ENCODE measurements at regions not wholly inside any gene's neighbourhood (a gene's known extent, or its start where the extent isn't known, plus 50 kb on each side); places are given as distances from the start of the nearest gene placed in this dataset.

DNA sequence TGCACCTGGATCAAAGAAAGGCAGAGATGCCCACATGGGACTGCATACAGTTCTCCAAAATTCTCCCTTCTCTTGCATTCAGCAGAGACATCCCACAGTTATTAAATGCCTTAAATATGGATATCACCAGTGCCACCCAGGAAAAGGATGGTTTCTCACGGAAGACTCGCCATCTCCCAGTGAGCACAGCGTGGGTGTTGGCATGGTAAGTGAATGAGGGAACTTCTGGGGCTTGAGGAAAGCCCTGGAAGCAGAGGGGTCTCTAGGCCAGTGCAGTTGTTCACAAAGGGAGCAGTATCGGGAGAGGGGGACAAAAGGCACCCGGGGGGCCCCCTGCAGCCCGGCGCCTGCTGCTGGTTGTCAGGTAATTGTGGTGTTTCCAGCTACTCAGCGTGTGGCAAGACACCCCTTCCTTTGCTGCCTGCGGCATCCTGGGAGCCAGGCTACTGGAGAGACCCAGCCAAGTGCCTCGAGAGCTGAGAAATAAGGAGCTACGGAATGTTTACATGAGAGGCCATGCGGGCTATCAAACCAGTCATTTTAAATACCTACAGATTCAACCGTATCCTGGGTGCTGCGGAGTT lies 125.4 kb downstream of the PXDC1 start:
- no peak for DNase-seq (ENCODE audit: low read depth in 1 of 2, low spot score in 1 of 2)
- H3K4me1 ChIP-seq (ENCODE audit: low read depth) = no peaks in the 10 kb centered on the region

DNA sequence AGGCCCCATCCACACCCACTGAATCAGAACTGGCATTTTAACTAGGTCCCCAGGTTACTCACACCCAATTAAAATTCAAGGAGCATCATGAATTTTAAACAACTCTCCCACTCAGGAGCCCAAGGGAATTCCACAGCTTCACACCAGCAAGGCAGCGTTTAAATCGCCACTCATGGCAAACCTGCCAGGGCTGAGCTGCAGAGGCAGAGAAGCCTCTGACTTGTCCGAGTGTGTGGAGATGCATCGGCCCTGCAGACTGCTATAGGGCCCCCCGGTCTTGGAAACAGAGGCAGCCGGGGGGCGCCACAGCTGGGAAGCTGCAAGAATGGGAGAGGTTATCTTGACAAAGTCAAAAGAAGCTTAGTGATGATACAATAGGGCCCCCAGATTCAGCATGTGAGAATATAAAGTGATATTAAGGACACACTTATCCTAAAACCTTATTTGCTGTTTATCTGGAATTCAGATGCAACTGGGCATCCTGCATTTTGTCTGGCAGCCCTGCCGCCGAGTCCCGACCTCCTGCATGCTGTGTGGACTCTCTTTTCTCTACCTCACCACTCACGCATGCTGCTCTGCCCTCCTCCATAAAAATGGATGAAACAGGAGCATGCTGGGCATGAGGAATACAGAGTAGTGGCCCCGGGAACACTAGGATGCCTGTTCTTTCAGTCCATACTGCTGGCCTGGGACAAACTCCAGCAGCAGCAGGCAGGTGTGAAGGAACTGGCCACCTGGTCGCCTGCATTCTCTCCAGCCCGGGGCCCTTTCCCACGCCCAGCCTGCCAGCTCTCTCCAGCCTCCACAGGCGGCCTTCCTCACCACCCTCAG lies 126.1 kb downstream of the PXDC1 start:
- Histone ChIP-seq H3K9me3 (ENCODE audit: low read depth) (no peaks in the 10 kb centered on the region), H3K4me1 (ENCODE audit: low read depth) (no peaks in the 10 kb centered on the region), H3K27me3 (no peaks in the 10 kb centered on the region), H3K27ac (no peak overlapping the region), H3K36me3 (no peaks in the 10 kb centered on the region), H3K4me3 (no peak overlapping the region)
- no peak for DNase-seq (ENCODE audit: low read depth in 1 of 2, low spot score in 1 of 2)
- TF ChIP-seq, protein P1, sequence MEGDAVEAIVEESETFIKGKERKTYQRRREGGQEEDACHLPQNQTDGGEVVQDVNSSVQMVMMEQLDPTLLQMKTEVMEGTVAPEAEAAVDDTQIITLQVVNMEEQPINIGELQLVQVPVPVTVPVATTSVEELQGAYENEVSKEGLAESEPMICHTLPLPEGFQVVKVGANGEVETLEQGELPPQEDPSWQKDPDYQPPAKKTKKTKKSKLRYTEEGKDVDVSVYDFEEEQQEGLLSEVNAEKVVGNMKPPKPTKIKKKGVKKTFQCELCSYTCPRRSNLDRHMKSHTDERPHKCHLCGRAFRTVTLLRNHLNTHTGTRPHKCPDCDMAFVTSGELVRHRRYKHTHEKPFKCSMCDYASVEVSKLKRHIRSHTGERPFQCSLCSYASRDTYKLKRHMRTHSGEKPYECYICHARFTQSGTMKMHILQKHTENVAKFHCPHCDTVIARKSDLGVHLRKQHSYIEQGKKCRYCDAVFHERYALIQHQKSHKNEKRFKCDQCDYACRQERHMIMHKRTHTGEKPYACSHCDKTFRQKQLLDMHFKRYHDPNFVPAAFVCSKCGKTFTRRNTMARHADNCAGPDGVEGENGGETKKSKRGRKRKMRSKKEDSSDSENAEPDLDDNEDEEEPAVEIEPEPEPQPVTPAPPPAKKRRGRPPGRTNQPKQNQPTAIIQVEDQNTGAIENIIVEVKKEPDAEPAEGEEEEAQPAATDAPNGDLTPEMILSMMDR (IDR thresholded peaks at IDR 0.05; ENCODE audit: low read depth, low read length) = no peak

More for the DNA sequence above, 125.4 kb downstream of the PXDC1 start:
- H3K36me3 ChIP-seq = no peaks in the 10 kb centered on the region
- H3K27ac ChIP-seq = no peak overlapping the region
- TF ChIP-seq, protein P1 (IDR thresholded peaks at IDR 0.05; ENCODE audit: low read depth, low read length) = no peak
- H3K9me3 ChIP-seq (ENCODE audit: low read depth) = no peaks in the 10 kb centered on the region
- no peaks in the 10 kb centered on the region for H3K27me3 ChIP-seq
- H3K4me3 ChIP-seq = no peak overlapping the region

DNA sequence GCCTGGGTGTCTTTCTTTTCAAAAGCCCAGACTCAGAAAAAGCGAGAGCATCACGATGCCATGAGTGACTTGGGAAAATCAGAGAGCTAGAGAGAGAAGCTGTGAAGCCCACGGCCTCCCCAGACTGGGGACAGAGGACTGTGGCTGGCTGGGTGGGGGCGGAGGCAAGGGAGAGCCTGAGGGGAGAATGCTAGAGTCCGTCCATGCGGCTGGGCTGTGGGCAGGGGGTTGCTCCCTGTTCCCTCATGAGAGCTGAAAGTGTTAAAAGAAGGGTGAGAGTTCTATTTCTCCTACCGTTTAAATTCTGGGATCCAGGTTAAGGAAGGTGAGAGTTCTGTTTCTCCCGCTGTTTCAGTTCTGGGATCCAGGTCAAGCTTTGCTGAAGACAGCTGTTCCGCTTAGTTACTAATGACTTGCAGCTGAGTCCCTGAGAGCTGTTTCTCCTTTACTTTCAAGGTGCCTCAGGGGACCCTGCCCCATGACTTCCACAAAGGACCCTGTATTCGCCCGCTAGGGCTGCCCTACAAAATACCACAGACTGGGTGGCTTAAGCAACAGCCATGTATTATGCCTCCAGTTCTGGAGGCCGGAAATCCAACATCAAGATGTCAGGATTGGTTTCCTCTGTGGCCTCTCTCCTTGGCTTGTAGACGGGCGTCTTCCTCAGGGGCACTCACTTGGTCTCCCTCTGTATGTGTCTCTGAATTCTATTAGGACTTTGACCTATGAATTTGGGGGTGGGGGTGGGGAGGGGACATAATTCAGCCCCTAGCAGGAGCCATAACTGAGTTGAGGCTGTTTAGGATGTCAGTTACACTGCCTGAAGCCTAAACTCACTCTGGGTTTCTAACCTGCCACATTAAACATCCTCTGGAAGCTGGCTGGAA lies 127.0 kb downstream of the PXDC1 start:
- Histone ChIP-seq H3K27ac (no peak overlapping the region), H3K4me3 (no peak overlapping the region), H3K9me3 (ENCODE audit: low read depth) (no peaks in the 10 kb centered on the region), H3K36me3 (no peaks in the 10 kb centered on the region), H3K27me3 (no peaks in the 10 kb centered on the region), H3K4me1 (ENCODE audit: low read depth) (no peaks in the 10 kb centered on the region)
- TF ChIP-seq, protein P1 (IDR thresholded peaks at IDR 0.05; ENCODE audit: low read depth, low read length) = no peak
- DNase-seq (ENCODE audit: low read depth in 1 of 2, low spot score in 1 of 2) = no peak

DNA sequence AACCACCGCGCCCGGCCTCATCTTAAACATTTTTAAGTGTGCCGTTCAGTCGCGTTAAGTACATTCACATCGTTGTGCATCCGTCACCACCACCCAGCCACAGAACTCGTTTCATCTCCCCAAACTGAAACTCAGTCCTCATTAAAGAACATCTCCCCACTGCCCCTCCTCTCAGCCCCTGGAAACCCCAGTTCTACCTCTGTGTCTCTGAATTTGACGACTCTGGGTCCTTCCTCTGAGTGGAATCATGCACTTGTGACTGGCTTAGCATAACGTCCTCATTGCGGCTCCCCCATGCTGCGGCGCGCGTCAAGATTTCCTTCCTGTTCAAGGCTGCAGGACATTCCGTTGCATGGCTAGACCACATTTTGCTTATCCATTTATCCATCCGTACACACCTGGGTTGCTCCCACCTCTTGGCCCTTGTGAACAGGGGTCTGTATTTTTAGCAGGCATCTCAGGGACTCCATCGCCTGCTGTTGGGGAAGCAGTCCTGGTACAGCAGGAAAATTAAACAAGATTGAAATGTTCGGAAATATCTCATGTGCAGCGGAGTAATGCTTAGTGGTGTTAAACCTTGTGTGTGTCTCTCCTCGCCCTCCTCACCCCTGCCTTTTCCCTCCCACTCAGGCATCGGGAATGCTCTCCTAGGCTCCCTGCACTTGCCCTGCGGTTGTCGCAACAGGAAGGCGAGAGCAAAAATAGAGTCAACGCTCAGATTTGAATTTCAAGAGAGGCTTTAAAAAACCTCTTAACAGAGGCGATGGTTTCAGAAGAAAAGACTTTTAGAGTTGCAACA lies 127.9 kb downstream of the PXDC1 start:
- TF ChIP-seq, protein P1 (IDR thresholded peaks at IDR 0.05; ENCODE audit: low read depth, low read length) = no peak
- Histone ChIP-seq H3K4me3 (no peak overlapping the region), H3K9me3 (ENCODE audit: low read depth) (no peaks in the 10 kb centered on the region), H3K27me3 (no peaks in the 10 kb centered on the region), H3K27ac (no peak overlapping the region), H3K36me3 (no peaks in the 10 kb centered on the region), H3K4me1 (ENCODE audit: low read depth) (no peaks in the 10 kb centered on the region)
- no peak for DNase-seq (ENCODE audit: low read depth in 1 of 2, low spot score in 1 of 2)

DNA sequence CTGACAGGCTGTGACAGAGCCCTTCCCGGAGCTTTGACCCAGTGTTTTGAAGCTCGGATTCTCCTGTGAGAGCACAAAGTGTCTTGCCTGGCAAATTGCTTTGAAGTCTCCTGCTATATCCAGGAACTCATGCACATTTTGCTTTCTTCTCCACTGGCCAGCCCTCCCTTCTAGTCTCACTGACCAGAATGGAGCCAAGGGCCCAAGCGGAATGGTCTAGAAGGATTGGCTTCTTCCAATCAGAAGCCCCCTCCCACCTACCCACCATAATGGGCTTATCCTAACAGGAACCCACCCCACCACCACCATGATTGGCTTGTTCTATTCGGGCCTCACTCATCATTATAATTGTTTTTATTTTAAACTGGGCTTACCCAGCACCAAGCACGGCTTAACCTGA lies 130.1 kb downstream of the PXDC1 start:
- Histone ChIP-seq H3K4me1 (ENCODE audit: low read depth) (peaks cover 9% of the 10 kb centered on the region), H3K4me3 (no peak overlapping the region), H3K27me3 (no peaks in the 10 kb centered on the region), H3K36me3 (no peaks in the 10 kb centered on the region), H3K27ac (no peak overlapping the region), H3K9me3 (ENCODE audit: low read depth) (no peaks in the 10 kb centered on the region)
- TF ChIP-seq, protein P1 (IDR thresholded peaks at IDR 0.05; ENCODE audit: low read depth, low read length) = no peak
- DNase-seq (ENCODE audit: low read depth in 1 of 2, low spot score in 1 of 2) = no peak
